ENCODE measurements at regions not wholly inside any gene's neighbourhood (a gene's known extent, or its start where the extent isn't known, plus 50 kb on each side); places are given as distances from the start of the nearest gene placed in this dataset.

DNA sequence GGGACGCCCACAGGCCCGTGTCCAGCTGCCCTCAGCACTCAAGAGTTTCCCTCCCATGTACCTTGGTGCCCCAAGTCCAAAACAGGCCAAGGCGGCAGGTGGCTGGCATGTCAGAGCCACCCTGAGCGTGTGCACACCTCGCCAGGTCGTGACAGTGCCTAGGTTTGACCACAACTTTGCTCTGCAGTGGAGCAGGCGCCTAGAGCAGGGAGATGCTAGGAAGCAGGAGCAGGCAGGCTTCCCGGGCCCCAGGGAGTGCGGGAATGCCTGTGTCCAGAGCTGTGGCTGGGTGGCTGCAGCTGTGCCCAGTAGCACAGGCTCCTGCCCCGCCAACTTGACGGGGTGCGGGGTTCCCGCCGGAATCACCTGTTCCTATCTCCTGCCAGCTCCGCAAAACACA lies 380.8 kb upstream of the IMPG1 start:
- Histone ChIP-seq H3K4me1 (no peaks in the 10 kb centered on the region), H3K27me3 (no peaks in the 10 kb centered on the region), H3K27ac (no peak overlapping the region), H3K9me3 (no peaks in the 10 kb centered on the region), H3K36me3 (no peaks in the 10 kb centered on the region), H3K4me3 (no peak overlapping the region)
- intact Hi-C loops (cut with DNase I; ENCODE audit: low total_unique reads): no loop called here
- TF ChIP-seq POLR2A (IDR thresholded peaks at IDR 0.05): no peak
- TF ChIP-seq, protein P1, sequence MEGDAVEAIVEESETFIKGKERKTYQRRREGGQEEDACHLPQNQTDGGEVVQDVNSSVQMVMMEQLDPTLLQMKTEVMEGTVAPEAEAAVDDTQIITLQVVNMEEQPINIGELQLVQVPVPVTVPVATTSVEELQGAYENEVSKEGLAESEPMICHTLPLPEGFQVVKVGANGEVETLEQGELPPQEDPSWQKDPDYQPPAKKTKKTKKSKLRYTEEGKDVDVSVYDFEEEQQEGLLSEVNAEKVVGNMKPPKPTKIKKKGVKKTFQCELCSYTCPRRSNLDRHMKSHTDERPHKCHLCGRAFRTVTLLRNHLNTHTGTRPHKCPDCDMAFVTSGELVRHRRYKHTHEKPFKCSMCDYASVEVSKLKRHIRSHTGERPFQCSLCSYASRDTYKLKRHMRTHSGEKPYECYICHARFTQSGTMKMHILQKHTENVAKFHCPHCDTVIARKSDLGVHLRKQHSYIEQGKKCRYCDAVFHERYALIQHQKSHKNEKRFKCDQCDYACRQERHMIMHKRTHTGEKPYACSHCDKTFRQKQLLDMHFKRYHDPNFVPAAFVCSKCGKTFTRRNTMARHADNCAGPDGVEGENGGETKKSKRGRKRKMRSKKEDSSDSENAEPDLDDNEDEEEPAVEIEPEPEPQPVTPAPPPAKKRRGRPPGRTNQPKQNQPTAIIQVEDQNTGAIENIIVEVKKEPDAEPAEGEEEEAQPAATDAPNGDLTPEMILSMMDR (IDR thresholded peaks at IDR 0.05 in 4 of 5, conservative IDR thresholded peaks at IDR 0.05 in 1 of 5): no peak
- ATAC-seq (no peak), DNase-seq (no peak)
- in situ Hi-C loops (cut with MboI; ENCODE audit: low sequenced_read_pairs in 4 of 4): no loop called here

DNA sequence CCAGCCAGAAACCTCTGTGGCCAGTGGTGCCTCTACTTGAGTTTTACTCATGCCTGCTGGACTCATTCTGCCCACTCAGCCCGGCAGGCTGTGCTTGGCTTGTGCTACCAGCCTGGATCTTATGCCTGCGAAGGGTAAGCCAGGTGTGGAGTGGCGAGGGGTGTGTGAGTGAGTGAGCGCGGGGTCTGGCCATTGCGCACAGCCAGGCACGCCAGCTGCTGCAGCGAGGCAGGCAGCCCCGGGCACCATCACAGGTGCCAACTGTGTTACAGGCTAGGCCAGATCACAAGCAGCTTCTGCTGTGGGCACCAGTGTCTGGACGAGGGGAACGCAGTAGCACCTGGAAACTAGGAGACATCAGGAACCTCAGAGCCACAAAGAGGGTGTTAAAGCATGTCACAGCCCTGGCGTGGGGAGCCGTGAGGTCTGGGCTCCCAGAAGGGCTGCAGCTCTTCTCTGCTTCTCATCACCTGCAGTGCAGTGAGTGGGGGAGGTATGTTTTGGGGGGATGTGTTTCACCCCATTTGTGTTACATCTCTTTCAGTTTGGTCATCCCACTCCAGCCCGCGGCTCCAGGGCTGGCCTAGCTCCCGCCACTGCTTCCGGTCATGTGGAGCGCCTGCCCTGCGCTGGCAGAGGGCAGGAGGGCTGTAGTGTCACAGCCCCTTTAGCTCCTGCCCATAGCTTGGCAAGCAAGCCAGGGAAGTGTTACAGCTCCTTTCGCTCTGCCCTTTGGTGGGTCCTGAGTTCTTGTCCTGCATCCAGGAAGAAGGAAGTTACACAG lies 379.7 kb upstream of the IMPG1 start:
- ATAC-seq: no peak
- DNase-seq: no peak
- intact Hi-C loops (cut with DNase I; ENCODE audit: low total_unique reads): no loop called here
- TF ChIP-seq POLR2A (IDR thresholded peaks at IDR 0.05): no peak
- TF ChIP-seq, protein P1 (IDR thresholded peaks at IDR 0.05 in 4 of 5, conservative IDR thresholded peaks at IDR 0.05 in 1 of 5): no peak
- Histone ChIP-seq H3K9me3 (no peaks in the 10 kb centered on the region), H3K4me1 (no peaks in the 10 kb centered on the region), H3K4me3 (no peak overlapping the region), H3K36me3 (no peaks in the 10 kb centered on the region), H3K27ac (no peak overlapping the region), H3K27me3 (no peaks in the 10 kb centered on the region)
- in situ Hi-C loops (cut with MboI; ENCODE audit: low sequenced_read_pairs in 4 of 4): no loop called here

DNA sequence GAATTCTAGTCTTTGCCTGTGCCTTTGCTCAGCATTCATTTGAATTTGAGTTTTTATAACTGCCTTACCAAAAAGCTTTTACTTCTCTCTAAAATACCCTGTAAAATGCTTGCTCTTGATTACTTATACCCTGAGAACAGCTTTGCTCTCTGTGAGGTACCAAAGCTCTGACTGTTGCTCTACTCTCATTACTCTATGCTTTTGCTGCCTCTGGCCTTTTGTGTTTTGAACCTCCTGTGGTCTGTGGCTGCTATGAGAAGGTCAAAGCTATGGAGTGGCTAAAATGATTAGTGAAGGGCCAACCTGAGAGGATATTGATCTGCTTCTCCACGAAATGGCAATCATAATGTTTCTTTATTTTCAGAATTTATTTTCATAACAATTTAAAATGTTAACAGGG lies 375.6 kb upstream of the IMPG1 start:
- intact Hi-C loops (cut with DNase I; ENCODE audit: low total_unique reads): no loop called here
- H3K9me3 ChIP-seq: no peaks in the 10 kb centered on the region
- H3K27ac ChIP-seq: no peak overlapping the region
- ATAC-seq: no peak
- no peak overlapping the region for H3K4me3 ChIP-seq
- in situ Hi-C loops (cut with MboI; ENCODE audit: low sequenced_read_pairs in 4 of 4): no loop called here
- H3K36me3 ChIP-seq: no peaks in the 10 kb centered on the region
- no peak for TF ChIP-seq POLR2A (IDR thresholded peaks at IDR 0.05)
- TF ChIP-seq, protein P1 (IDR thresholded peaks at IDR 0.05 in 4 of 5, conservative IDR thresholded peaks at IDR 0.05 in 1 of 5): no peak
- no peaks in the 10 kb centered on the region for H3K4me1 ChIP-seq
- H3K27me3 ChIP-seq: no peaks in the 10 kb centered on the region
- DNase-seq: no peak

DNA sequence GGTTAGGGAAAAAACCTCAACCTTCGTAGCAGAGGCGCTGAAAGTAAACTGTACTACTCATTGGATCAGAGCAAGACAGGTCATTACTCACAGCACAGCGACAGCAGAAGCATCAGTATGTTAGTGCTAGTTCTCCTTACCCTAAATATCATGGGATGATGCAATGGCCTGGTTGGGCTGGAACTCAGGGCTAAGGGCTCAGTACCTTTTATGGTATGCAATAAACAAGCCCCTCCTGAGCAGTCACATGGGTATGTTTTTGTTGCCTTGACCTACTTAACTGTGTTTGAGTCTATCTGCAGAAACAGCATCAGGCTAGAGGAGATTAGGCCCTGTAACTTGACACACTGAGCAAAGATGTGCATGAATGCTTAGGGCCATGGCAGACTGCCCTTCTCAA lies 369.4 kb upstream of the IMPG1 start:
- ATAC-seq (peak in 1 of 2 donors; percentile 77), DNase-seq (no peak)
- in situ Hi-C loops (cut with MboI; ENCODE audit: low sequenced_read_pairs in 4 of 4): no loop called here
- H3K27ac ChIP-seq: peak overlapping the region in 1 of 4 donors; percentile 34
- no peaks in the 10 kb centered on the region for H3K27me3 ChIP-seq
- peaks cover 0 to 2% of the 10 kb centered on the region in 2 donors for H3K4me1 ChIP-seq
- no peak for TF ChIP-seq POLR2A (IDR thresholded peaks at IDR 0.05)
- TF ChIP-seq, protein P1 (IDR thresholded peaks at IDR 0.05 in 4 of 5, conservative IDR thresholded peaks at IDR 0.05 in 1 of 5): no peak
- no peaks in the 10 kb centered on the region for H3K36me3 ChIP-seq
- H3K4me3 ChIP-seq: no peak overlapping the region
- H3K9me3 ChIP-seq: no peaks in the 10 kb centered on the region
- intact Hi-C loops (cut with DNase I; ENCODE audit: low total_unique reads): no loop called here

DNA sequence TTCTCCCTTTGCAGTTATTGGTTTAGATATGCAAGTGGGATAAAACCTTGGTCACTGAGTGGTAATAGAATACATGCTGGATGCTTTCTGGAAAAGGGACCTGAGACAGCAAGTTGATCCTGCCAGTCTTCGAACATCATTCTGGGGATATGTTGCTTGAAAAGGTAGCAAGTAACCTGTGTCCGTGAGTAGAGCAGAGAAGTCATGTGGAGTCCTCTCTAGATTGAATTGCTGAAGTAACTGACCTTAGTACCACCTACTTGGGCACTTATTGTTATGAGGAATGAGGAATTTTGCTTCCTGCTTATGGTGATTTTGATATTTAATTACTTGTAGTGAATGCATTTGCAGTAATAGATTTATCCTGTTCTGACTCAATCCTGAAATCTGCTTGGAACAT lies 367.3 kb upstream of the IMPG1 start:
- Histone ChIP-seq H3K4me3 (no peak overlapping the region), H3K27ac (no peak overlapping the region), H3K9me3 (no peaks in the 10 kb centered on the region), H3K36me3 (no peaks in the 10 kb centered on the region), H3K27me3 (no peaks in the 10 kb centered on the region), H3K4me1 (peaks cover 0 to 2% of the 10 kb centered on the region in 2 donors)
- DNase-seq (no peak), ATAC-seq (no peak)
- in situ Hi-C loops (cut with MboI; ENCODE audit: low sequenced_read_pairs in 4 of 4): no loop called here
- TF ChIP-seq, protein P1 (IDR thresholded peaks at IDR 0.05 in 4 of 5, conservative IDR thresholded peaks at IDR 0.05 in 1 of 5): no peak
- no peak for TF ChIP-seq POLR2A (IDR thresholded peaks at IDR 0.05)
- intact Hi-C loops (cut with DNase I; ENCODE audit: low total_unique reads): no loop called here

All from gastrocnemius medialis (tissue), 4 donors.